Stomach (tissue), 4 donors: ENCODE measurements at regions not wholly inside any gene's neighbourhood (a gene's known extent, or its start where the extent isn't known, plus 50 kb on each side); places are given as distances from the start of the nearest gene placed in this dataset.
"Not testable (repeated sequence)": the region's sequence is repeated elsewhere in the genome, so short reads cannot be mapped to it uniquely, and the experiment has no call there.

Experiments
- CTCF ChIP-seq, 7 experiments: fragments of 450-650 bp in 4 of 7; fragments of 200-600 bp in 3 of 7; sonication (generic) in 3 of 7; IDR thresholded peaks; one replicate each; pipeline ENCODE4 v1.5.1; 2016 to 2019; ENCODE audit warnings: antibody characterized with exemption in 7 of 7, control low read depth in 2 of 7, mild to moderate bottlenecking in 1 of 7
- EP300 ChIP-seq: sonication (generic); formaldehyde crosslinking; IDR thresholded peaks from one replicate; pipeline ENCODE4 v1.6.1; 2017; ENCODE audit warnings: antibody characterized with exemption

- not testable (repeated sequence) for TF ChIP-seq EP300; CTCF (IDR thresholded peaks at IDR 0.05)
Observed at GRCh38 chr6:16876852-16877251, 115.6 kb upstream of the ATXN1 start.
